ENCODE measurements at regions not wholly inside any gene's neighbourhood (a gene's known extent, or its start where the extent isn't known, plus 50 kb on each side); places are given as distances from the start of the nearest gene placed in this dataset.
"Not testable (repeated sequence)": the region's sequence is repeated elsewhere in the genome, so short reads cannot be mapped to it uniquely, and the experiment has no call there.

DNA sequence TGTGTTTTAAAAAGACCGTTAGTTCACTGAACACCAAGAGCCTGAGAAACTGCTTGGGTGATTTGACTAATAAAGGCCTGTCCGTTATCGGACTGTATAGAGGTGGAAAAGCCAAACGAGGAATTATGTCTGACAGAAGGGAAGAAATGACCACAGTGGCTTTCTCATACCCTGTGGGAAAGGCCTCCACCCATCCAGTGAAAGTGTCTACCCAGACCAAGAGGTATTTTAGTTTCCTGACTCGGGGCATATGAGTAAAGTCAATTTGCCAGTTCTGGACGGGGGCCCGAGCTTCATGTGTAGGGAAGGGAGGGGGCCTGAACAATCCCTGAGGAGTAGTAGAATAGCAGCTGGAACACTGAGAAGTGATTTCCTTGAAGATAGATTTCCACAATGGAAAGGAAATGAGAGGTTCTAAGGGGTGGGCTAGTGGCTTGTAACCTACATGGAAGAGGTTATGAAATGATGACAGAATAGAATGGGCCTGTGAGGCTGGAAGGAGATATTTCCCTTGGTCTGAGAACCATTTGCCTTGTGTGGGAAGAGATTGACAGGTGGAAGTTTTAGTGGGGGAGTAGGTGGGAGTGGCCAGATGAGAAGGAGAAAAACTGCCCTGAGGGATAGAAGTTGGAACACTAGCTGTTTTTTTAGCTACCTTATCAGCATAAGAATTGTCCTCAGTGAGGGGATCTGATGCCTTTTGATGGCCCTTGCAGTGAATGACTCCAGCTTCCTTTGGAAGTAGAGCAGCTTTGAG, 106.4 kb upstream of the PPM1J start:
- not testable (repeated sequence) for ATAC-seq

DNA sequence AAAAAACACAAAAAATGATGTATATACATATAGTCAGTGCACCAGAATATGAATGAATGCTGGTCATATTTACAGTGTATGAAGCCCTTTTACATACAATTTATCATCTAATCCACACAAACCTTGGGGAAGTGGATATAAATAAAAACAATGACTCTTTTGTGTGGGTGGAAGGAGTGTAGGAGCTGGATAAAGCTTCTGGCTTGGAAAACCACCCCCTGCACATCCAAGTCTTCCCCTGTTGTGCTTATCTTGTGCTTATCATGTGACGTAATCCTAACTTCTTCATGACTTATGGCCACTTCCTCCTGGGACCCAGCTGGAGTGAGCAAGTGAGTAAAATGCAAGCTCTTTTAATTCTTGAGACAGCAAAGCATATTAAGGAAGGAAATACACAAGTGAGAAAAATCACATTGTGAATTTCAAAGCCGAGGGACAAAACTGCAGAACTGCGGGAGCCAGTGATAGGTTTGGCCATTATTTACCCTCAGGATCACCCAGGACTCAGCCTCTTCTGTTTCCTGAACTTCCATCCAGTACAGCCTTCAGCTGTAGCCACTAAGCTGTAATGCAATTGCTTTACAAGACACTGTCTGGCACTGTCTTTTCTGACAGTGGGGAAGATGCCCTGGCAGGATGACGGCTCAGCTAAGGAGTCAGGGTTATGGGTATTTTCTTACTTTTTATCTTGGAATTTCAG, 104.0 kb upstream of the PPM1J start:
- DNase-seq, result peak; percentile 24
- intact Hi-C loops (cut with DNase I), result no loop called here
- ATAC-seq, result peak; percentile 55 to 85

More for the DNA sequence above, 106.4 kb upstream of the PPM1J start:
- intact Hi-C loops (cut with DNase I), result not testable (repeated sequence)
- DNase-seq, result peak; percentile 25

DNA sequence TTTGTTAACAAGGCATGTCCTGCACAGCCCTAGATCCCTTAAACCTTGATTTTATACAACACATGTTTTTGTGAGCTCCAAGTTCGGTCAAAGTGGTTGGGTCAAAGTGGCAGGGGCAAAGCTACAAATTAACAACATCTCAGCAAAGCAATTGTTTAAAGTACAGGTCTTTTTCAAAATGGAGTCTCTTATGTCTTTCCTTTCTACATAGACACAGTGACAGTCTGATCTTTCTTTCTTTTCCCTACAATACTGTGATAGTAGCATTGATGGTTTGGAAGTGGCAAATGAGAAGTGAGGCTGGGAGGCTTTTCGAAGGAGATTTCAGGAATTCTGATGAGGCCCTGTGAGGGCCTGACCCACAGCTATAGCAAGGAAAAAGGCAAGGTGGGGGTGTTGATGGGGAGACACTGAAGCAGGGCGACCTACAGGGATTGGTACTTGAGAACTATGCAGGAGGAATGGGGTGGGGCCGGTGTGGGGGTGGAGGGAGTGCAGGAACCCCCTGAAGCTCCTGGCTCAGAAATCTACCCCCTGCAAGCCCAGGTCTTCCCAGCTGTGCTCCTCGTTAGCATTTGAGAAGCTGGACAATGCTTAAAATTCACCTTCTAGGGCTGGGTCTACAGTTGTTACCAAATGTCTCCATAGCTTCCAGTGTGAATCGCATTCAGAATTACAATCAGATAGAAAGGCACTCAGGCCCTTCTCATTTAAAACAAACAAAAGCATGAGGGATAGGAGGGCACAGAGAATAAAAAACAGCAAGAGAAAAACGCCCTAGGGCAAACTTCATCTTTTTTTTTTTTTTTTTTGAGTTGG, 102.6 kb upstream of the PPM1J start:
- DNase-seq (no peak), ATAC-seq (no peak)
- intact Hi-C loops (cut with DNase I), result no loop called here

DNA sequence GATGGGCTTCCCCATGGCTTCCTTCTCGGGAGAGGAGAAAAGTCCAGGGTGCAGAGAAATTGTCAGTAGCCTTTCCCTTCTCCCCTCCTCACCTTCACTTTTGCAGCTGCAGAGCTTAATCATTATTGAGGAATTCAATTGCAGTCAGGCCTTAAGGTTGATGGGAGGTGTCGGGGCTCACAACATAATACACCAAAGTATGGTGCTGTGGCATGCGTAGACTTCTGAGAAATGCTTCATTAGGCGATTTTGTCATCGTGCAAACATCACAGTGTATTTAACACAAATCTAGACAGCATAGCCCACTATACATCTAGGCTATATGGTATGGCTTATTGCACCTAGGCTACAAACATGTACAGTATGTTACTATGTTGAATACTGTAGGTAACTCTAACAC, 100.2 kb upstream of the PPM1J start:
- intact Hi-C loops (cut with DNase I), result no loop called here
- no peak for DNase-seq
- no peak for ATAC-seq

DNA sequence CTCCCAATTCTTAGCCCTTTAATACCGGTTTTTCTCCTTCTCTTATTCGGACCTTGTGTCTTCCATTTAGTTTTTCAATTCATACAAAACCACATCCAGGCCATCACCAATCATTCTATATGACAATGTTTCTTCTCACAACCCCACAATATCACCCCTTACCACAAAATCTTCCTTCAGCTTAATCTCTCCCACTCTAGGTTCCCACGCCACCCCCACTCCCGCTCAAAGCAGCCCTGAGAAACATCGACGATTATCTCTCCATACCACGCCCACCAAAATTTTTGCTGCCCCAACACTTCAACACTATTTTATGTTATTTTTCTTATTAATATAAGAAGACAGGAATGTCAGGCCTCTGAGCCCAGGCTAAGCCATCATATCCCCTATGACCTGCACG, 99.5 kb upstream of the PPM1J start:
- DNase-seq; ATAC-seq; intact Hi-C loops (cut with DNase I): not testable (repeated sequence)

DNA sequence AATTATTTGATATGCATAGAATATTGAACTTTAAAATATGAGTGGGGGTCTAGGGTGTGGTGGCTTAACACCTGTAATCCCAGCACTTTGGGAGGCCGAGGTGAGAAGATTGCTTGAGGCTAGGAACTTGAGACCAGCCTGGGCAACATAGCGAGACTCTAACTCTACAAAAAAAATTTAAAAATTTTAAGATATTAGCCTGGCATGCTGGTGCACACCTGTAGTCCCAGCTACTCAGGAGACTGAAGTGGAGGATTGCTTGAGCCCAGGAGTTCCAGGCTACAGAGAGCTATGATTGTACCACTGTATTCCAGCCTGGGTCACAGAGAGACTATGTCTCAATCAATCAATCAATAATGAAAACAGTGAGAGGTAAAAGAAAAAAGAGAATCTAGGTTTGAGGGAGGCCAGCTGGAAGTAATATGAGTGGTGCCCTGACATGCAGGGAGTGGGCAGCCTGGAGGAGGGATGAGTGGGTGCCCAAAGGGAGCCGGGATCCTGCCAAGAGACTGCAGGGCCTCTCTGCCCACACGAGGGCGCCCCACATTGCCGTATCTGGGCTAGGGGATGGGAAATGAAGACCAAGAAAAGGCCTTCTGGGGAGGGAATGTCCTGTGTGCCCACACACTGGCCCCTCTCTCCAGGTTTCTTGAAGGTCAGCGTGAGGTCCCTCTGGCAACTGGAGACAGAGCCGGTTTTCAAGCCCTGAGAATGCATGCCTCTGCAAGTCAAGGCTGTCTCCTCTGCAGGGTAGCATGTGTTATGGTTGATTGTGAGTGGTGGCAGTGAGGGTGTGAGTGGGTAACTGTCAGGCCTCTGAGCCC, 93.9 kb upstream of the PPM1J start:
- intact Hi-C loops (cut with DNase I), result loop anchor here in 1 of 2 donors (5.0 kb wide), 1 partner anchor 233 kb away; no protein-coding TSS in a partner anchor
- ATAC-seq (peak; percentile 86 to 94), DNase-seq (peak; percentile 79)

DNA sequence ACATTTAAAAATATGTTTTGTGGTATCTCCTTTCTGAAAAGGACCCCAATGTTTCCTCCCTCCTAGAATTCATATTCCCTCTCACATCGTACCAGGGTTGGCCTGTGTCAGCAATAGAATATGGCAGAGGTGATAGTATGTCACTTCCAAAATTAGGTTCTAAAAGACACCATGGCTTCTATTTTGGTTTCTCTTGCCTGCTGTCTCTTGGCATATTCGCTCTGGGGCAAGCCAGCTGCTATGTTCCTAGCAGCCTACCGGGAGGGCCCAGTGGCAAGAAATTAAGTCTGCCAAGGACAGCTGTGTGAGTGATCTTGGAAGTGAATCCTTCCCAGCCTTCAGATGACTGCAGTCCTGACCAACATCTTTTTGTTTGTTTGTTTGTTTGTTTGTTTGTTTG, 92.9 kb upstream of the PPM1J start:
- intact Hi-C loops (cut with DNase I), result loop anchor here in 1 of 2 donors (5.0 kb wide), 1 partner anchor 234 kb away; no protein-coding TSS in a partner anchor
- peak; percentile 28 to 32 for ATAC-seq
- DNase-seq, result no peak

DNA sequence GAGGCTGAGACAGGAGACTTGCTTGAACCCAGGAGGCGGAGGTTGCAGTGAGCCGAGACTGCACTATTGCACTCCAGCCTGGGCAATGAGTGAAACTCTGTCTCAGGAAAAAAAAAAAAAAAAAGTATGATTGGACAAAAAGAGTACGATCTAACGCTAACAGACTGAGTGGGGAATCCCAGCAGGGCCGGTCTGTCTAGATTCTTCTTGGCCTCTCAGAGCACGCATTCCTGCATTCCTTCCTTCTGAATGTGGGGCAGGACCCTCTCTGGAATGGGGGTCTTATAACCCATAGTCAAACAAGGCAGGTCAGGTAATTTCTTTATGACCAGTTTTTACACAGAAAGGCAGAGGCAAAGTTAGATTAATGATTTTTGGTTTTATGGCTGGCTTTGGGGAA, 92.0 kb upstream of the PPM1J start:
- DNase-seq (no peak), ATAC-seq (no peak)
- intact Hi-C loops (cut with DNase I), result loop anchor here in 1 of 2 donors (5.0 kb wide), 1 partner anchor 235 kb away; no protein-coding TSS in a partner anchor

DNA sequence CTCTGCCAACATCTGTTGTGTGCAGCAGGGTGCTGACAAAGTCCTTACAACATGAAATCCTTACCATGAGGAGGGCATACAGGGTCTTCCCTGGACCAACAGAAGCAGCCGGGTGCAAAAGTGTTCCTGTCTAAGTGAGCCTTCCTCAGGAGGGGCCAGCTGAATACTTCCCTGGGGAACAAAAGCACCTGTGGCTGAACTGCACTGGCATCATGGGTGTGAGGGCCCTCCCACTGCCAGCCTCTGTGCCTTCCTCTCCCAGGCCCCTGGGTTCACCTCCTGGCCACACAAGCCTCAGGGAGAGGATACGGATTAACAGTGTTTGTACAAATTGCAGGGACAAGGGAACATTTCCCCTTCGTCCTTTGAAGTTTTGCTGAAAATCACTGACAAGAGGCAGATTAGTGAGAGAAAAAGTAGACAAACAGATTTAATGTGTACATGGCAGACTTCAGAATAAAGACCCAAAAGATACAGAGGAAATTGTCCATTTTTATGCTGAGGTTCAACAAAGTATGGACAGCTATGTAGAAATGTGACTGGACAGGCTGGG, 91.0 kb upstream of the PPM1J start:
- intact Hi-C loops (cut with DNase I), result loop anchor here in 1 of 2 donors (5.0 kb wide), 1 partner anchor 236 kb away; no protein-coding TSS in a partner anchor
- DNase-seq, result no peak
- no peak for ATAC-seq

DNA sequence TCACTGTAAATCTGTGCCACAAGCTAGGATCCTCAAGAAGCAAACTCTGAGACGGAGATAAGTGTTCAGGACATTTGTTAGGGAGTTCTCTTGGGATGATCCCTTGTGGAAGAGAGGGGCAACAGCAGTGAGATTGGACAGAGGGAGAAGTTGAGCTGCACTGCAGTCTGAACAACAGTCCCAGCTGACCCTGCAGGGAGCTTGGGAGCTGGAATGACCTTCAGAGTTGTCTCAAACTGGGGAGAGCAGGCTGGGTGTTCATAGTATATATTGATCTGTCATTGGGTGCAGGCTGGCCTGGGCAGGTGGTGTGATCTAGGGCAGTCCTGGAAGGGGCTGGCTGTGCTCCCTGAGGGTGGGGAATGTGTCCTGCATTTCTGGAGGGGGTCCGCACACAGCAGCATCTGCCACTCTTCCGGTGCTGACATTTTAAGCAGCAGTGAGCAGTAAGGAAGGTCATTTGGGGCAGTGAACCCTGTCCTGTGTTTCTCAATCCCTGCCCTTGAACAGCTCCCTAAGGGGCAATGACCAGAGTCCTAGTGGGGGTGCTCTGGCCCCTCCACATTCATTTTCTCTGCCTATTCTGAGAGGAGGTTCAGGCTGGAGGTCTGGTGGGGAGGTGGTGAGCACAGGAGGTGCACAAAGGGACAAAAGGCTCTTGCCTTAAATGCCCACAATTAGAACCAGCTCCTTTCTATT, 90.2 kb upstream of the PPM1J start:
- ATAC-seq (no peak), DNase-seq (no peak)
- intact Hi-C loops (cut with DNase I), result loop anchor here in 1 of 2 donors (5.0 kb wide), 1 partner anchor 237 kb away; no protein-coding TSS in a partner anchor

DNA sequence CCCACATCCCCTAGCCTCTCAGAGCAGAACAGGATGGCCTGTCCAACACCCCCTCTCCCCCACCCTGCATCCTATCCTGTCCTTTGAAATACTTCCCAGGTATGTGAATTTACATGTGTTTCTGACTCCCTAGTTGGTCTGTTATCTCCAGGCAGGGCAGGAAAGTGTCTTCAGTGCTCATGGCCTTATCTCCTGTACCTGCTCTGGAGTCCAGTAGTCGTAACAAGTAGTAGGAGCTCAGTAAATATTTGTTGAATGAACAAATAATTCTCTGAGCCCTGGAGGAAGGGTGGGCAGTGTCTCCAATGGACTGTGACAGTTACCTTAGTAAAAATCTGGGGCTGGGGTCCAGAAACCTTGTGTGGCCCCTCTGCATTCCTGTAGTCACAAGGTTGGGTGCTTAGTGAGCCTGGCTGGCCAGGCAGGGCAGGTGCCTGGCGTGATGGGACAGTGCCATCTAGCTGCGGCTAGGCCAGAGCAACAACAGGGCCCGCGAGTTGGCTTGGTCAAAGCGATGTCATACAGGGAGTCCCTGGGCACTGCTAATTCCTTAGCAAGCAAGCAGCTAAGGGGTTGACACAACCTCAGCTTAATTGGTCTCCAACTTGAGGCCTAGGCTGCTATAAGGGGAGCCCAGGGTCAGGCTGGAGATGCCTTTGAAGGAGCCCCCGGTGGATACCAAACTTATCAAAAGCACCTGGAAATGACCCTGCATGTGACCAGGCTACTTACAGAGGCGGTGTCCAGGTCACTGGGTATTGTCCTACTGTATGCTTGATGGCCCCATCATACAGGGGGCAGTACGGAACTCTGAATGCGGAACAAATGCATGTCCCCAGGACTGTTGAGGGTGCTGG, 89.0 kb upstream of the PPM1J start:
- DNase-seq (peak; percentile 73), ATAC-seq (peak; percentile 90 to 92)
- intact Hi-C loops (cut with DNase I), result loop anchor here (1.0 to 2.0 kb wide), 2 partner anchors 85 to 88 kb away; a partner anchor contains a TSS

DNA sequence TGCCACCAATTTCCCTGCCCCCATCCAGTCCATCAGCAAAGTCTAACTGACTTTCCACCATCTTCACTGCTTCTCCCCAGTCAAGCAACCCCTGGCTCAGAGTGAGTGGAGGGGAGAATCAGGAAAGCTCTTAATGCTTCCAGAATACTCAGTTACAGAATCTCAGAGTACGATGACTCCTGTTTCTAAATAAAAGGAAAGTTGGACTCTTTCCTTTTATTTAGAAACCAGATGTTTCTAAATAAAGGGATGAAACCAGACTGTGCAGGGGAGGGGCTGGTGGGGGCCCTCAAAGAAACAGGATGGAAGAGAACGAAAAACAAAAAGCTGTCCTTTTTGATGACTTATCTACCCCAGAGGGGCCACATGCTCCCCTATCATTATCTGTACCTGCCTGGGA, 85.2 kb upstream of the PPM1J start:
- intact Hi-C loops (cut with DNase I), result no loop called here
- DNase-seq, result no peak
- no peak for ATAC-seq

DNA sequence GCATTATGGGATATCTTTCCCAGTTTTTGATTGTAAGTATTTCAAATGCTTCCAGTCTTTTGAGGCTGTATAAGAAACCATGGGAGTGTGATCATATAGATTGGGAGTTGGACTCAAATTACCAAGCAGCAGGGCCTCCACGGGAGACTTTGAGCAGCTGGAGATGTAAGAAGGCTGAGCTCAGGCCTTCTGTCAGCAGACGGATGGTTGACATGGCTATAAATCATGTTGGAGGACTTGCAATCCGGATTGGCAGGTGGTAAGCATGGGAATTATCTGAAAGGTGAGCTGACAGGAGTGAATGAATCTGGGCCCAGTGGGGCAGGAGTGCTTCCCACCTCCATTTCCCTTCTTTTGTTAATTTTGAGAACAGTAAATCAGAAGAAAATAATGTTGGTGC, 83.2 kb upstream of the PPM1J start:
- intact Hi-C loops (cut with DNase I), result no loop called here
- no peak for ATAC-seq
- DNase-seq, result no peak

DNA sequence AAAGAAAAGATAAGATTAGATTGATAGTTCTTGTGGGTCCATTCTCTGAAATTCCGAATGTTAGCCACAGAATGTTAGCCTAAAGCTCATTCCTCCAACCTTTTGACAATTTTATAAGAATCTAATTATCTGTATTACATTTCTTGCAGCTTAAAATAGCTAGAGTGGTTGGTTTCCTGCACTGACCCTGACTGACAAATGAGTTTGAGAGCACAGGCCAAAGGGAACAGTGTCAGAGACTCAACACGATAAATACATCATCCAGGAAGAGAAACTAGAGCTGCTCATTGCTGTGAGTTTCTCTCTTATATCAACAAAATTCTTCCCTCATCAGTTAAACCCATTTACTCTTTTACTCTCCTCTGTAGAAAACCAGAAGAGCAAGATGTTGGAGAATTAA, 82.1 kb upstream of the PPM1J start:
- intact Hi-C loops (cut with DNase I), result no loop called here
- ATAC-seq, result no peak
- no peak for DNase-seq

DNA sequence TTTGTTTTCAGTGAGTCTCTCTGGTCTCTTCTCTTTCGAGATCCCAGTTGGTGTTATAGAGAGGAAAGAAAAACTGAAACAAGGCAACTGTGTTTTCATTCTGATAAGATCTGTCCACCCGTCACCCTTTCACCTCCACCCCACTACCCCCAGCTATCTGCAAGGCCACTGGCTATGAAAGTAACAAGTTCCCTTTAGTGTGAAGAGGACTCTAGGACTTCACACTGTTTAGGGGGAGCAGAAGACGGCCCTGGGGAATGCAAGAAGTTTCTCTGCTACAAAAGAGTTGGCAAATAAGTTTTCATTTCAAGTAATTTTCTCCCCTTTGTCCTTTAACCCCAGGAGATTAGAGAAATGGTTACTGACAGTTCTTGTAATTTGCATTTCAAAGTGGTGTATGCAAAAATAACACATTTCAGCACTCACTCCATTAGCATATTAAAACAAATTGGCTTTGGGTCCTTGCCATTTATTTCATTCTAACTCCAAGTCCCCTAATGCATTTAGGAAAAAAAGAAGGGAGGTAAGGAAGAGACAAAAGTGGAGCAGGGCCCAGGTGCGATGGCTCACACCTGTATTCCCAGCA, 79.6 kb upstream of the PPM1J start:
- intact Hi-C loops (cut with DNase I), result no loop called here
- DNase-seq, result no peak

More for the DNA sequence above, 79.6 kb upstream of the PPM1J start:
- no peak for ATAC-seq
